Esophagus squamous epithelium (tissue), 4 donors: ENCODE measurements at regions not wholly inside any gene's neighbourhood (a gene's known extent, or its start where the extent isn't known, plus 50 kb on each side); places are given as distances from the start of the nearest gene placed in this dataset.

Experiments
- CTCF ChIP-seq, 6 experiments: fragments of 450-650 bp in 4 of 6; fragments of 200-600 bp in 2 of 6; sonication (generic) in 2 of 6; IDR thresholded peaks; one replicate each; pipeline ENCODE4 v1.5.1; 2016 to 2019; ENCODE audit warnings: antibody characterized with exemption in 6 of 6, mild to moderate bottlenecking in 4 of 6, moderate library complexity in 4 of 6
- POLR2A ChIP-seq, 4 donors: fragments of 450-650 bp; IDR thresholded peaks; one replicate each; pipeline ENCODE4 v1.6.1; 2017; ENCODE audit warnings: antibody characterized with exemption in 4 of 4, mild to moderate bottlenecking in 4 of 4, moderate library complexity in 3 of 4

- TF ChIP-seq POLR2A (IDR thresholded peaks at IDR 0.05) = no peak
- no peak for TF ChIP-seq CTCF (IDR thresholded peaks at IDR 0.05)
Observed at GRCh38 chr6:94501516-94501915, 1075.8 kb upstream of the MANEA start.
